NCI-H1105 treated with DMSO at 0.1 percent for 48 hours (cell line): ENCODE measurements at regions not wholly inside any gene's neighbourhood (a gene's known extent, or its start where the extent isn't known, plus 50 kb on each side); places are given as distances from the start of the nearest gene placed in this dataset.
A peak's percentile ranks its signal among the peaks of the same experiment; 100 is the strongest.
"Not testable (repeated sequence)": the region's sequence is repeated elsewhere in the genome, so short reads cannot be mapped to it uniquely, and the experiment has no call there.

ENCODE experiments used
- DNase-seq: peaks from one replicate; lab custom pipeline; 2025; lab: John Stamatoyannopoulos, UW

GRCh38 chr11:38011496-38011895 is 1413.5 kb upstream of the RAG2 start:
- DNase-seq = no peak

DNA sequence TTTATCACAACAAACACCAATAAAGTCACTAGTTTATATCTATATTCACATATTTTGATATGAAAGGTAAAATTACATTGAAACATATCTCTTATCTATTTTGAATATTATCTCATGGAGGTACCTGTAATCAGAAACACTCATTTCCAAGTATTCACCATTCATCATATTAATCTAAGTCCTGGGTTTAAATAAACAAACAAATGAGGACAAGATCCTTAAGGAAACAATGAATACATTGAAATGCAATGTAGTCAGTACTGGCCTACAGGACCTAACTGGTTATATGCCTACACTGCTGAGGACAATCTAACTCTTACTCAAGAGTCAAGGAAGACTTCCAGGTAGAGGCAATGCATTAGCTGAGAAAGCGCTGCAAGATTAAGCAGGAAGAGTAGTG is 1411.9 kb upstream of the RAG2 start:
- DNase-seq = no peak

DNA sequence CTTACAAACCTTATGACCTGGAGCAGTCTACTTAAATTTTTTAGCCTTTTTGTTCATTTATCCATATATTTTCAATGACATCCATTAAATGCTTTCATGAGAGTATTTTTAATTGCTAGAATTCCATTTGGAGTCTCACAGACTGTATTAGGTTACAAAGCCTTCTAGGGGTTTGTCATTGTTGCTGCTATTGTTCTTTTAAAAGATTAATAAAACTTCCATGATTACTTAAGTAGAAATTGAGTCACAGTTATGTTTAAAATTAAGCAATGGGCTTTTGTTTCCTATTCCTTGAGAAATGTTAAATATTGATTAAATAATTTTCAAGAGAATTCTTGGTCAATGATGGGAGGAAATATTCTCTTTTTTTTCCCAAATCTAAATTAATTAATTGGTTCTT is 1408.4 kb upstream of the RAG2 start:
- DNase-seq = no peak

DNA sequence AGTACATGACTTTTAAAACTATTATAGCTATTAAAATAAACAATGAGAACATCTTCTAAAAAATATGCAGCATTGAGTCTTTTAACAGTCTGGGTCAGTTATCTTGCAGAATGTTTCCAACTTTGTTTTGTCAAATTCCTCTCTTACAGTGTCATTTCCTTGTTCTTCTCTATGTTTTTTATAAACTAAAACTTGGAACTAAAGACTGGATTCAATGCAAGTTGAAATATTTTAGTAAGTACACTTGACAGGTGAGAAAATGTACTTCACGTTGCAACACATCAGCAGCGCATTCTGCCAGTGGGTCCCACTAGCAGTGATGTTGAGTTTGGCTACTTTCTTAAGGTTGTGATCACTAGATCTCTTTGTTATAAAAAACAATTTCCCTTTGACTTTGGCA is 1407.6 kb upstream of the RAG2 start:
- DNase-seq = no peak

DNA sequence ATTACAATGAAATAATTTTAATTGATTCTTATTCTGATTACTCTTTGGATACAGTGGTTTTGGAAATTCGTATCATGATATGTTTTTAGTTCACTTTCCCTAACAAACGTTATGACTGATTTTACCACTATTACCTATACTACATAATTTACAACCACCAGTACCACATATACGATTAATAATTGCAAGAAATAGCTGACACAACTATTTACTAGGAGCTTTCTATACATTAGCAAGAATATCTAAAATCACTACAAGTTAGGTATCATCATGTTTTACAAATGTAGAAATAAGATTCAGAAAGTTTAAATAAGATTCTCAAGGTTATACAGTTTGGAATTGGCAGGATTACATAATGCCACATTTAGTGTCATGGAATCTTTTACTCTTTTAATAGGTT is 1401.1 kb upstream of the RAG2 start:
- no peak for DNase-seq

DNA sequence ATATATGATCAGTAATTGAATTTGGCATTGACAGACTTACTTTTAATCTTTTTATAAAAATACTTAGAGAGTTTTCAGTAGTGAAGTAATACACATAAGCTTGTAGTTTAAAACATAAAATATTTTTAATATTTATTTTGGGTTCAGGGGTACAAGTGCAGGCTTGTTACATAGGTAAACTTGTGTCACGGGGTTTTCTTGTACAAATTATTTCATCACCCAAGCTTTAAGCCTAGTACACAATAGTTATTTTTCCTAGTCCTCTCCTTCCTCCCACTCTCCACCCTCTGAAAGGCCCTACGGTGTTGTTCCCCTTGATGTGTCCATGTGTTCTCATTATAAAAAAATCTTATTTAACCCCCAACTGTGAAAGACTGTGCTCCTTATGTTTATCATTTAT is 1397.8 kb upstream of the RAG2 start:
- DNase-seq = no peak

- DNase-seq = no peak
These were observed 1390.0 kb upstream of the RAG2 start for GRCh38 chr11:37988031-37988430.

DNA sequence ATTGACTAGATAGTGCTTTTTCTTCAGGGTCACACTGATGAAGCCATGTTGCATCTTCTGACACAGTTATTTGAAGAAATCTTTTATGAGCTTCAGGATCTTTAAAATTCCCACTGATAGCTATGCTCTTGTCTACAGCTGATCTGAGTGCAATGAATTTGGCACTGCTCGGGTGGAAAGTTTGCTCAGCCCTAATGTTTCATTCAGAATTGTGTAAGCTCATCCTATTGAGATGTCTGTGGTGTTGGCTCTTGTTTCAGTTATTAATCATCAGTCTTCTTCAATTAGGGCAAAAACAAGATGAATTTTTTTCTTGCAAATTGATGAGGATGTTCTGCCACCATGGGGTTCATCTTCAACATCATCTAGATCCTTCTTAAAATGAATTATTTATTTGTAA is 1387.0 kb upstream of the RAG2 start:
- no peak for DNase-seq

DNA sequence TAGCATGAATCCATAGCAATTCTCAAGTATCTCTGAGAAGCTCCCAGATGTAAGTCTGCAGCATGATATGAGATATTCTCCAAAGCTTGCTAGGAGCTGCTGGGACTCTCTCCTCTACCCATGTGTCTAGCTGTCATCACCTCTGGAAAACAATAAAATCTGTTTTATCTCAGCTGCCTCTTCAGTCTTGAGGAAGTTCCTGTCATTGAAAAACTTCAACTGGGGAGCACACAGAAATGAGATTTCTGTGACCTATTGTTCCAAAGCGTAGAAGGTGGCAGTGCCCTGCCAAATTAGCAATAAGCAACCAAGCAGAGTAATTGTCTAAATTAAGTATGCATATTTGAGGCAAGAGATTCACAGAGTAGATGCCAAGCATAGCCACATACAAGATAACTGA is 1380.6 kb upstream of the RAG2 start:
- no peak for DNase-seq

DNA sequence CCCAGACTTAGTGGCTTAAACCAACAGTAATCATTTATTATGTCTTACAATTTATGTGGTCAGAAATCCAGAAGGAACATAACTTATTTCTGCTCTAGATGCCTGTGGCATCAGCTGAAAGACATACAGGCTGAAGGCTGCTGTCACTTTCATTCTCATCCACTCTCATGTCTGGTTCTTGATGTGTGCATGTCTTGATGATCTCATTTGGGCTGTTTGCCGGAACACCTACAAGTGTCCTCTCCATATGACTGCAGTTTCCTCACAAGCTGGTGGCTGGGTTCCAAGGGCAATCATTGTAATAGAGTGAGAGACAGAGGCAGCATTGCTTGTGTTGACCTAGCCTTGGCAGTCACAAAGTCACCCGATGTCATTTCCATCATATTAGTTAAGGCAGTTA is 1375.9 kb upstream of the RAG2 start:
- no peak for DNase-seq

DNA sequence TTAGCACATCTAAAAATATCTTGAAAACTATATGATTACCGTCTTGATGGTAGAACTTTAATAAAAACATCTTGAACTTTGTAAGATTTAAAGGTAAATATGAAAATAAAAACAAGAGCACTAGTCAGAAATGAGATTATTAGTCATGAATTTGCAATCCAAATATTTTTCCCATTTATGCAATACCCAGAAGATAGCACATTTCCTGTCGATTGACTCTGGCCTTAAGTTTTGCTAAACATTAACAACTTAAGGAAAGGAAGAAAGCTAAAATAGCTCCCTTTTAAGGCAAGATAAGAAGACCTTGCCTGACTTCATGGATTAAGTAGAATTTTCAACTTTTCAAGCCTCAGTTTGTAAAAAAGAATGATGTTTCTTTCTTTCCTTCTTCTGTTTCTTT is 1374.7 kb upstream of the RAG2 start:
- no peak for DNase-seq

GRCh38 chr11:37969336-37969735 is 1371.3 kb upstream of the RAG2 start:
- DNase-seq = not testable (repeated sequence)

- DNase-seq = no peak
These were observed 1370.1 kb upstream of the RAG2 start for GRCh38 chr11:37968148-37968547.

DNA sequence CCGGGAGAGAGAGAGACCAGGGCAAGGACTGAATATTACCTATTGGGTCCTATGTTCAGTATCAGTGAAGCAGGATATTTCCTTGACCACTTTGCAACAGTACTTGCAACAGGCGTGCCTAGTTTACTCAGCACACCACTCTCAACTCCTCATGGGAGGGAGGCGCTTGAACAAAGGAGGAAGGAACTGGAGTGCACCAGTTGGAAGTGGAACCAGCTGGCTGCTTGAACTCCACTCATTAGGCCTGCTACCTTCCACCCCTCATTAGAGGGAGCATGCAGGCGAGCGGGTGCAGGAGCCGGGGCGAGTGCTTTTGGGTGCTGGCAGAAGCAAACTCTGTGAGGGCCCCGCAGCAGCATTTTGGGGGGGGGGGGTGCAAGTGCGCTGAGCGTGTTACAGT is 1369.6 kb upstream of the RAG2 start:
- no peak for DNase-seq

- DNase-seq = no peak
These were observed 1365.4 kb upstream of the RAG2 start for GRCh38 chr11:37963440-37963839.

- no peak for DNase-seq
These were observed 1359.7 kb upstream of the RAG2 start for GRCh38 chr11:37957717-37958116.

DNA sequence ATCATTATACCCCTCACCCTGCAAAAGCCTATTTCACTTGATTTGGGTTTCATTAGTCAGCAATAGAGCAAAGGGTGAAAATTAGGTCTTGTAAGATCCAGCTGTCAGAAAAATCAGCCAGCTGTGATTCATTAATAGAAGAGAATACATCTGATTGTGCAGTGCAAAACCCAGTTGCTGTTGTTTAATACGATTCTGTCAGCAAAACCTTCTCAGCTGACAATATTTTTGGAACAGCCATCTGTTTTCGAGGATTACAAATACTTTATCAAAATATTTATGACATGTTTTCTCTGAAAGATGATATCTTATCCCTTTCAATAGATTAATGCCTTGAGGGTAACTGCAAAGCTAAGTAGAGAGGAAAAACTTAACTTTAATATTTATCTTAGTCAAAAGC is 1354.0 kb upstream of the RAG2 start:
- no peak for DNase-seq

- no peak for DNase-seq
These were observed 1350.2 kb upstream of the RAG2 start for GRCh38 chr11:37948258-37948657.

DNA sequence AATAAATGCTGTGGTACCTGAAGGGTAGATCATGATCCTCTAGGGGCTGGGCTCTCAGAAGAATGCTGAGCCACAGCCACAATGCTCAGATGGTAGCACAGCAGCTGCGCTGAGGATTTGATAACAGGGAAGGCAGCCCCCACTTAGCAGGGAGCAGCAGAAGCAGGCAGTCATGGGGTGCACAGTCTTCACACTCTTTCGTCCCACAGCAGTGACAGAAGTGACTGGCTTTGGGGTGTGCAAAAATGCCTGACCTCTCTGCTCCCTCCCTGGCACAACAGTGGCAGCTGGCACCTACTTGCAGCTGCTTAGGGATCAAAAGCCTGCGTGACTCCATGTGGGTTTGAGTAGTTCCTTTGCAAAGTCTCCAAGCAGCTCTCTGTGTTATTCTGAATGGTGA is 1349.8 kb upstream of the RAG2 start:
- no peak for DNase-seq

DNA sequence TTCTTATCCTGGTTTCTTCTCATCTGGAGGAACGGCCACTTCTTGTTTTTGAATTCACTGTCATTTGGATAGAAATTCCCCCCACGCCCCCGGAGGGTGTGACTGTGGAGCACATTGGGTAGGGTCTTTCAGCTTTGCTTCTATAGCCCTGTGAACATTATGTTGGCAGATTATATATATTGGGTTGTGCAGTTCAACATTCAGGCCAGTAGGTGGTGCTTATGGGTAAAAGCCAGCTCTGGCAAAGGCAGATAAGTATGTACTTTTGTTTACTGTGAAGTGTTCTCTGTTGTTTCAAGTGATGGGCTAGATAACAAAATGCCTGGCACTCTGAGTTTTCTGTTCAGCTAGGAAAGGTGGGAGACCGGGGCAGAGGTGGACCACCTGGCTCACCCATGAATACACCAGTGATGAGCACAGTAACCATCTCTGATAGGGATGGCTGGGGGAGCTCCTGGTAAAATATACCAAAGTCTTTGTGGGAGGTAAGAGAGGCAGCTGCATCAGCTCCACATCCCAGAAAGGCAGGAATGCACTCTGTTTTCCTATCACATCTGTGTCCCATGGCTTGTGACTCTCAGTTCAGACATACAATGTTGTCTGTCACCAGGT is 1348.2 kb upstream of the RAG2 start:
- DNase-seq = peak; percentile 52

DNA sequence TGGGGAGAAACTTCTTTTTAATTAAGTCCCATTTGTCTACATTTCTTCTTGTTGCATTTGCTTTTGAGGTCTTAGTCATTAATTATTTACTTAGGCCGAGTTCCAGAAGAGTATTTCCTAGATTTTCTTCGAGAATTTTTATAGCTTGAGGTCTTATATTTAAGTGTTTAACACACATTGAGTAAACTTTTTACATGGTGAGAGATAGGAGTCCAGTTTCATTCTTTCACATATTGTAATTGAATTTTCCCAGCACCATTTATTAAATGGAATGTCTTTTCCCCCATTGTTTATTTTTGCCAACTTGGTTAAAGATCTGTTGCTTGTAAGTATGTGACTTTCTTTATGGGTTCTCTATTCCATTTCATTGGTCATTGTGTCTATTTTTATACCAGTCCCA is 1344.0 kb upstream of the RAG2 start:
- DNase-seq = no peak

GRCh38 chr11:37929100-37929653 is 1331.1 kb upstream of the RAG2 start:
- DNase-seq = no peak

DNA sequence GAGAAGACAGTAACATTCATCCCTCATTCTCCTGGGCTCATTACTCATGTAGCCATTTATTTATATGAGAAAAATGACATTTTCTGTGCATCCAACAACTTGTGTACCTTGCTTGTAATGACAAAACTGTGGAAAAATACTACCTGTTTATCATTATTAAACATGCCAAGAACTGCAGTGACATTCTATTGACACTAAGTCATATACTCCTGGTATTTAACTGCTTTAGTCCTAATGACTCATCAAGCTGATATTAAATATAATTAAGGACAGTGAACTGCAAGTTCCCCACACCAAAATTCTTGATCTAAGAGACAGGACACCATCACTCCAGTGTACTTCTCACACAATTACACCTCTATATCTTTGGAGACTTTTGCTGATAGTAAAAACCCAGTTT is 1328.7 kb upstream of the RAG2 start:
- no peak for DNase-seq

DNA sequence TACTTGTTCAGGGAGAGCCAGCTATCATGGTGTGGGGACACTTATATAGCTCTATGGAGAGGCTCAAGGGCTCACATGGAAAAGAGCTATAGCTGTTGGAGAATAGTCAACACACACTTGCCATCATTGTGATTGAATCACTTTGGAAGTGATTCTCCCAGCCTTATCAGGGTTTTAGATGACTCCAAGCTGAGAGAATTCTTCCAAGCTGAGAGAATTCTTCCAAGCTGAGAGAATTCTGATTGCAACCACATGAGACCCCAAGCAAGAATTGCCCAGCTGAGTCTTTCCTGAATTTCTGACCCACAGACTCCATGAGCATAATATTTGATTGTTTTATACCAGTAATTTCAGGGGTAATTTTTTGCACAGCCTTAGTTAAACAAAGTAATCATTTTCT is 1318.3 kb upstream of the RAG2 start:
- no peak for DNase-seq

DNA sequence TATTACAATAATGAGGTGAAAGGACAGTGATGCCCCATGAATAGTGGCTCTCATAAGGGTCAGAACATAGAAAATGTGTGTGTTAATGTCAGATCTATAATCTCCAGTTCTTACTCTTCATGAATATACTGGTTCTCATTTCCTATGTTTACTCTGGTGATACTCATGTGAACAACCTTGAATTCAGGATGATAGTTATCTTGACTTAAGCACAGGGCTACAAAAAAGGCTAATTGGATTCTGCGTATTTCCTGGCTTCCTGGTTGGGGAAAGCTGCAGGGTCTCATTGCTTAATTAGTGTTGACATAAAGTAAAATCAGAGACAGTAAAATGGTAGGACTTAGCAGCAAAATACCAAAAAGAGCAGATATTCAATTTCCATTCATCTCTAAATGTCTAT is 1316.8 kb upstream of the RAG2 start:
- no peak for DNase-seq
